ENCODE measurements at regions not wholly inside any gene's neighbourhood (a gene's known extent, or its start where the extent isn't known, plus 50 kb on each side); places are given as distances from the start of the nearest gene placed in this dataset.

DNA sequence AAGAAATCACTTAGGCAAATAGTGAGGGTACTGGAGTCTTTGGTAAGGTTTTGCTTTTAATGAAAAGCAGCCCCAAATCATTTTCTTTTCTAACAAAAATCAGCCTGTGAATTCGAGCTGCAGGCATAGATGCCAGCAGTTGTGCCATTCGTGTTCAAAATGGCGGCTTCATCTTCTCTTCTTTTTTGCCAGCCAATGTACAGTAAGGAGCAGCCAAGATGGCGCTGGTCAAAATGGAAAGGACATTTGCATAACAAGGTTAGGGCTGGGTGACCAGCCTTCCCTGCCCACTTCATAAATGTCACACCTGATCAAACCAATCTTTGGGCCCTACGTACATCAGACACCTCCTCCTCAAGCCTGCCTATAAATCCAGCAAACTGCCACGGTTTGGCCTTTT lies 100.2 kb upstream of the RGS1 start:
- WGBS, 2 donors: 70 to 79% methylated on average over 6 of the region's 6 CpGs
- DNase-seq (no peak), ATAC-seq (no peak)
- H3K27me3 ChIP-seq: no peaks in the 10 kb centered on the region
- intact Hi-C loops (cut with DNase I): loop anchor here (10.0 kb wide), 2 partner anchors 129 to 539 kb away; no protein-coding TSS in a partner anchor
- no peaks in the 10 kb centered on the region for H3K4me1 ChIP-seq
- H3K9me3 ChIP-seq: no peaks in the 10 kb centered on the region
- no peak overlapping the region for H3K4me3 ChIP-seq
- TF ChIP-seq CTCF (IDR thresholded peaks at IDR 0.05) (no peak), POLR2A (IDR thresholded peaks at IDR 0.05) (no peak)
- no peak overlapping the region for H3K27ac ChIP-seq
- H3K36me3 ChIP-seq (replicated peaks in 1 of 2; ENCODE audit: insufficient read depth in 1 of 2, low read depth in 2 of 2): no peaks in the 10 kb centered on the region

GRCh38 chr1:192475970-192476369 lies 99.6 kb upstream of the RGS1 start:
- 56 to 75% methylated on average over 3 of the region's 3 CpGs for WGBS, 2 donors
- no peak overlapping the region for H3K27ac ChIP-seq
- no peak overlapping the region for H3K4me3 ChIP-seq
- DNase-seq (no peak), ATAC-seq (no peak)
- TF ChIP-seq CTCF (IDR thresholded peaks at IDR 0.05) (no peak), POLR2A (IDR thresholded peaks at IDR 0.05) (no peak)
- no peaks in the 10 kb centered on the region for H3K4me1 ChIP-seq
- no peaks in the 10 kb centered on the region for H3K27me3 ChIP-seq
- intact Hi-C loops (cut with DNase I): loop anchor here (10.0 kb wide), 2 partner anchors 129 to 539 kb away; no protein-coding TSS in a partner anchor
- H3K36me3 ChIP-seq (replicated peaks in 1 of 2; ENCODE audit: insufficient read depth in 1 of 2, low read depth in 2 of 2): no peaks in the 10 kb centered on the region
- no peaks in the 10 kb centered on the region for H3K9me3 ChIP-seq

DNA sequence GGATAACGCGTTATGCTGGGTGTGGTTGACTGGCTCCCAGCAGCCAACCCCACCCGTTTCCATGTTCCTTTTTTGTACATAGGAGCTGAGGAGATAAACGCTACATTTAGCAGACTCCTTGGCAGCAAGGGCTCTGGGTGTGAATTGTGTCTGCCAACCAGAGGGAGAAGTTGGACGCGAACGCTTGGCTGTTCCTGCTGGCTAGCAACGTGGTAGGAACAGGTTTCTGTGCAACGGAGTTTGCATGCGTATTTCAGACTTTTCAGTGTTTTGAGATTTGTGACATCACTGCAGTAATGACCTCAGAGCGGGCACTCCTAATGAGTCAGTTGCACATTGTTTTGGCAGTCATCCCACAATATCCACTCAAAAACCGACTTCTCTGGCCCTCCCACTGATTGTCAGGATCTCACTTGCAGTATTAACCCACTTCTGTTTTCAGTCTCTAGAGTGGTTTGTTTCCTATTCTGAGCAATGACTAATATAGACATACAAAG lies 98.7 kb upstream of the RGS1 start:
- Histone ChIP-seq H3K27me3 (no peaks in the 10 kb centered on the region), H3K27ac (no peak overlapping the region), H3K4me3 (no peak overlapping the region), H3K9me3 (no peaks in the 10 kb centered on the region), H3K36me3 (replicated peaks in 1 of 2; ENCODE audit: insufficient read depth in 1 of 2, low read depth in 2 of 2) (no peaks in the 10 kb centered on the region), H3K4me1 (no peaks in the 10 kb centered on the region)
- intact Hi-C loops (cut with DNase I): loop anchor here (10.0 kb wide), 2 partner anchors 128 to 538 kb away; no protein-coding TSS in a partner anchor
- TF ChIP-seq POLR2A (IDR thresholded peaks at IDR 0.05): no peak
- TF ChIP-seq CTCF (IDR thresholded peaks at IDR 0.05): no peak
- DNase-seq (peak in 1 of 4 donors; percentile 34), ATAC-seq (peak; percentile 24)
- 56 to 57% methylated on average over 12 of the region's 12 CpGs for WGBS, 2 donors

GRCh38 chr1:192477630-192478029 lies 97.9 kb upstream of the RGS1 start:
- ATAC-seq (peak; percentile 67), DNase-seq (no peak)
- Histone ChIP-seq H3K36me3 (replicated peaks in 1 of 2; ENCODE audit: insufficient read depth in 1 of 2, low read depth in 2 of 2) (no peaks in the 10 kb centered on the region), H3K27ac (no peak overlapping the region), H3K4me1 (no peaks in the 10 kb centered on the region), H3K4me3 (no peak overlapping the region), H3K9me3 (no peaks in the 10 kb centered on the region), H3K27me3 (no peaks in the 10 kb centered on the region)
- 0 to 2% methylated on average over 2 of the region's 2 CpGs for WGBS, 2 donors
- intact Hi-C loops (cut with DNase I): loop anchor here (10.0 kb wide), 2 partner anchors 127 to 537 kb away; no protein-coding TSS in a partner anchor
- TF ChIP-seq CTCF (IDR thresholded peaks at IDR 0.05): peak in 6 of 7 experiments; percentile 19 to 83 (median 75)
- no peak for TF ChIP-seq POLR2A (IDR thresholded peaks at IDR 0.05)
